GM23338 (cell line): ENCODE measurements at regions not wholly inside any gene's neighbourhood (a gene's known extent, or its start where the extent isn't known, plus 50 kb on each side); places are given as distances from the start of the nearest gene placed in this dataset.

ENCODE experiments used
- ATAC-seq: fragments of 200-7000 bp; cut with Tn5 transposase; 3 replicates; pipeline ENCODE4 v1.9.1; 2020
- DNase-seq: peaks from one replicate; pipeline ENCODE4 v3.0.0-alpha.2; 2015; ENCODE audit warnings: low spot score
- H2AFZ ChIP-seq: fragments of 200-600 bp; sonication (generic); 2 replicates; pipeline ENCODE4 v1.8.0; 2016; ENCODE audit warnings: antibody characterized with exemption, mild to moderate bottlenecking, moderate library complexity
- H3F3A ChIP-seq: fragments of 200-600 bp; sonication (generic); replicated peaks from 2 replicates; pipeline ENCODE4 v1.8.0; 2017; ENCODE audit warnings: antibody characterized with exemption, mixed run types, low read depth
- H3K27ac ChIP-seq: fragments of 200-600 bp; sonication (generic); 2 replicates; pipeline ENCODE4 v1.6.1; 2016; ENCODE audit warnings: low read depth
- H3K27me3 ChIP-seq: fragments of 200-600 bp; sonication (generic); 2 replicates; pipeline ENCODE4 v1.8.0; 2016; ENCODE audit warnings: mild to moderate bottlenecking, mixed run types, moderate library complexity; ENCODE audit not compliant: insufficient read depth
- H3K36me3 ChIP-seq: fragments of 200-600 bp; sonication (generic); 2 replicates; pipeline ENCODE4 v1.8.0; 2016; ENCODE audit warnings: mild to moderate bottlenecking; ENCODE audit not compliant: insufficient read depth
- H3K4me1 ChIP-seq: fragments of 200-600 bp; sonication (generic); 2 replicates; pipeline ENCODE4 v1.8.0; 2016; ENCODE audit warnings: mild to moderate bottlenecking, moderate library complexity; ENCODE audit not compliant: insufficient read depth
- H3K4me2 ChIP-seq: fragments of 200-600 bp; sonication (generic); 2 replicates; pipeline ENCODE4 v1.7.1; 2017; ENCODE audit warnings: mixed run types
- H3K4me3 ChIP-seq: fragments of 200-600 bp; sonication (generic); 2 replicates; pipeline ENCODE4 v1.6.1; 2016; ENCODE audit warnings: mixed run types
- H3K79me2 ChIP-seq: fragments of 200-600 bp; sonication (generic); replicated peaks from 2 replicates; pipeline ENCODE4 v1.8.0; 2017; ENCODE audit warnings: mild to moderate bottlenecking; ENCODE audit not compliant: insufficient read depth
- H3K9me2 ChIP-seq: fragments of 200-600 bp; sonication (generic); 2 replicates; pipeline ENCODE4 v1.8.0; 2017; ENCODE audit not compliant: insufficient read depth
- H4K20me1 ChIP-seq: fragments of 200-600 bp; sonication (generic); replicated peaks from 2 replicates; pipeline ENCODE4 v1.8.0; 2017; ENCODE audit warnings: mild to moderate bottlenecking; ENCODE audit not compliant: insufficient read depth
- H3K27ac Mint-ChIP-seq: 2 replicates; pipeline ENCODE4 v1.8.0; 2020; ENCODE audit warnings: inconsistent platforms, mild to moderate bottlenecking, moderate library complexity, mixed read lengths
- H3K27me3 Mint-ChIP-seq: 3 replicates; pipeline ENCODE4 v1.8.0; 2022; ENCODE audit warnings: low read depth, mild to moderate bottlenecking, moderate library complexity, mixed read lengths, inconsistent platforms; ENCODE audit not compliant: insufficient read depth, poor library complexity
- H3K36me3 Mint-ChIP-seq: 3 replicates; pipeline ENCODE4 v1.8.0; 2021; ENCODE audit warnings: low read depth, mild to moderate bottlenecking, inconsistent platforms, moderate library complexity, mixed read lengths
- H3K4me1 Mint-ChIP-seq: 3 replicates; pipeline ENCODE4 v1.8.0; 2020; ENCODE audit warnings: mild to moderate bottlenecking, inconsistent platforms, mixed read lengths
- H3K4me3 Mint-ChIP-seq: 3 replicates; pipeline ENCODE4 v1.8.0; 2021; ENCODE audit warnings: moderate library complexity, mild to moderate bottlenecking, inconsistent platforms, mixed read lengths
- H3K9me3 Mint-ChIP-seq: 3 replicates; pipeline ENCODE4 v1.8.0; 2020; ENCODE audit warnings: moderate library complexity, mild to moderate bottlenecking, inconsistent platforms, mixed read lengths
- CTCF ChIP-seq, 2 experiments: fragments of 200-600 bp in 1 of 2; sonication (generic) in 1 of 2; conservative IDR thresholded peaks; 2 replicates each; pipeline versions ENCODE4 v1.5.1 to v1.6.1; 2016 to 2017; ENCODE audit warnings: antibody characterized with exemption in 2 of 2, low read depth in 2 of 2, mild to moderate bottlenecking in 2 of 2, moderate library complexity in 1 of 2
- EZH2phosphoT487 ChIP-seq: fragments of 200-600 bp; sonication (generic); IDR thresholded peaks from one replicate; pipeline ENCODE4 v1.8.1; 2018; ENCODE audit warnings: antibody characterized with exemption; ENCODE audit not compliant: unreplicated experiment
- NANOG ChIP-seq: IDR thresholded peaks from 2 replicates; pipeline ENCODE4 v1.6.1; 2016; ENCODE audit warnings: antibody characterized with exemption, borderline replicate concordance
- POLR2AphosphoS5 ChIP-seq: IDR thresholded peaks from 2 replicates; pipeline ENCODE4 v1.6.1; 2016; ENCODE audit warnings: antibody characterized with exemption, low read depth
- REST ChIP-seq: IDR thresholded peaks from one replicate; pipeline ENCODE4 v1.6.1; 2018; ENCODE audit warnings: antibody characterized with exemption; ENCODE audit not compliant: unreplicated experiment
- ZNF462 ChIP-seq: fragments of 250-450 bp; sonication (Bioruptor Pico); IDR thresholded peaks from 2 replicates; pipeline ENCODE4 v1.5.0; 2020; ENCODE audit warnings: mild to moderate bottlenecking, moderate library complexity

- no peaks in the 10 kb centered on the region for H3K4me1 ChIP-seq
- no peaks in the 10 kb centered on the region for H3K79me2 ChIP-seq
- Mint-ChIP-seq H3K27me3 (no peaks in the 10 kb centered on the region), H3K36me3 (peaks cover 7% of the 10 kb centered on the region; the same call in 2 of the 3 replicates), H3K9me3 (peaks cover 53% of the 10 kb centered on the region), H3K27ac (no peak overlapping the region), H3K4me1 (no peaks in the 10 kb centered on the region), H3K4me3 (no peak overlapping the region)
- H3K4me2 ChIP-seq = no peak overlapping the region
- no peak overlapping the region for H2AFZ ChIP-seq
- DNase-seq = no peak
- no peaks in the 10 kb centered on the region for H4K20me1 ChIP-seq
- H3K4me3 ChIP-seq = no peak overlapping the region
- ATAC-seq = no peak
- peaks cover 9% of the 10 kb centered on the region; the same call in 1 of the 2 replicates for H3K9me2 ChIP-seq
- no peaks in the 10 kb centered on the region for H3K27me3 ChIP-seq
- TF ChIP-seq CTCF (conservative IDR thresholded peaks at IDR 0.05; ENCODE audit: low read depth in 2 of 2) (no peak), ZNF462 (no peak), EZH2phosphoT487 (no peak), NANOG (no peak), POLR2AphosphoS5 (no peak), REST (no peak)
- no peak overlapping the region for H3K27ac ChIP-seq
- no peaks in the 10 kb centered on the region for H3F3A ChIP-seq
- no peaks in the 10 kb centered on the region for H3K36me3 ChIP-seq
These were observed 713.7 kb upstream of the SEMA6D start for GRCh38 chr15:47003568-47003967.
